Heart left ventricle (tissue), 16 donors: ENCODE measurements at regions not wholly inside any gene's neighbourhood (a gene's known extent, or its start where the extent isn't known, plus 50 kb on each side); places are given as distances from the start of the nearest gene placed in this dataset.

Experiments
- ATAC-seq, 4 donors: fragments of 200-7000 bp; cut with Tn5 transposase; one replicate each; pipeline ENCODE4 v1.9.1; 2020 to 2022; ENCODE audit warnings: moderate library complexity in 4 of 4, mild to moderate bottlenecking in 3 of 4, moderate number of reproducible peaks in 1 of 4
- DNase-seq, 5 donors: peaks; one replicate each; pipeline ENCODE4 v3.0.0-alpha.2; 2020
- H3K27ac ChIP-seq, 12 donors: fragments of 200-600 bp; sonication (generic) in 4 of 12; one replicate each; pipeline versions ENCODE4 v1.5.0 to v1.8.0; 2016 to 2022; ENCODE audit warnings: mild to moderate bottlenecking in 2 of 12
- H3K27me3 ChIP-seq, 9 donors: fragments of 200-600 bp; sonication (generic) in 2 of 9; one replicate each; pipeline versions ENCODE4 v1.5.1 to v1.8.0; 2016 to 2022; ENCODE audit warnings: mild to moderate bottlenecking in 3 of 9
- H3K36me3 ChIP-seq, 9 donors: fragments of 200-600 bp; sonication (generic) in 2 of 9; one replicate each; pipeline versions ENCODE4 v1.5.0 to v1.8.0; 2018 to 2022; ENCODE audit warnings: mild to moderate bottlenecking in 2 of 9
- H3K4me1 ChIP-seq, 12 donors: fragments of 200-600 bp; sonication (generic) in 4 of 12; one replicate each; pipeline versions ENCODE4 v1.5.0 to v1.8.0; 2016 to 2022; ENCODE audit warnings: mild to moderate bottlenecking in 3 of 12
- H3K4me3 ChIP-seq, 12 donors: fragments of 200-600 bp; sonication (generic) in 4 of 12; one replicate each; pipeline versions ENCODE4 v1.5.0 to v1.8.0; 2017 to 2022; ENCODE audit warnings: mild to moderate bottlenecking in 9 of 12, moderate library complexity in 4 of 12
- H3K9me3 ChIP-seq, 12 donors: fragments of 200-600 bp; sonication (generic) in 4 of 12; one replicate each; pipeline versions ENCODE4 v1.5.0 to v1.8.0; 2016 to 2022; ENCODE audit warnings: mild to moderate bottlenecking in 1 of 12
- CTCF ChIP-seq, 12 donors: fragments of 200-600 bp; sonication (generic) in 4 of 12; IDR thresholded peaks; one replicate each; pipeline versions ENCODE4 v1.5.0 to v1.8.0; 2018 to 2022; ENCODE audit warnings: antibody characterized with exemption in 12 of 12, mild to moderate bottlenecking in 5 of 12
- POLR2A ChIP-seq, 2 donors: fragments of 450-650 bp; IDR thresholded peaks; one replicate each; pipeline ENCODE4 v1.6.1; 2017; ENCODE audit warnings: antibody characterized with exemption in 2 of 2, mild to moderate bottlenecking in 2 of 2, moderate library complexity in 2 of 2
- WGBS, 4 donors: extraction: QIAGEN DNeasy Blood & Tissue Kit in 2 of 4; methylation state at CpG; one replicate each; pipeline versions ENCODE4 v1.1.5 to v1.1.7; 2013 to 2018; 5-methylcytosine and 5-hydroxymethylcytosine counted together
- intact Hi-C, 10 donors: fragments of 100-400 bp; cut with DNase I; formaldehyde crosslinking; loops; one replicate each; pipeline versions ENCODE4 v1.11.1 to v1.14.2; 2022
- donor health status: ischemic (EF 13 %, LVEDD 7.1; RV severe dilation, severe dysfunction).
- donor health status: healthy with polysubstance abuse.
- donor health status: DM: no; HTN: yes; CAD: no.
- donor health status: DM: no; HTN: no; CAD: no.
- donor health status: ischemic (EF 25% LVEDD 6.9; RV normal size, moderate dysfunction).
- donor health status: ischemic (EF 25% LVEDD 5.7; RV mildly dilated, moderate dysfunction).
- donor health status: healthy.
- donor health status: DM: yes; HTN: yes; CAD: no.
- donor health status: ischemic (EF 35%, LVEDD 5.7; RV mildly dilated, moderate dysfunction).
- donor health status: nonischemic (EF 11% LVEDD 7.7; RV severe dilation, severe dysfunction).
- donor health status: DM: yes; HTN: yes; CAD: no.
- donor health status: PGD.
- donor health status: ischemic (EF 29% LVEDD 5.4; RV normal size, mild dysfunction).
- donor health status: nonischemic (EF 23%, LVEDD 6.1; RV moderate dilation, normal function).

GRCh38 chr6:105546754-105547153, 143.9 kb upstream of the PREP start:
- H3K27me3 ChIP-seq, result no peaks in the 10 kb centered on the region
- intact Hi-C loops, result no loop called here
- TF ChIP-seq CTCF (IDR thresholded peaks at IDR 0.05), result no peak
- no peak for TF ChIP-seq POLR2A (IDR thresholded peaks at IDR 0.05)
- DNase-seq (no peak), ATAC-seq (no peak)
- H3K27ac ChIP-seq, result no peak overlapping the region
- H3K4me1 ChIP-seq, result no peaks in the 10 kb centered on the region
- no peaks in the 10 kb centered on the region for H3K36me3 ChIP-seq
- 82 to 89% (median 86%) methylated on average over 2 of the region's 2 CpGs for WGBS, 4 donors
- no peaks in the 10 kb centered on the region for H3K9me3 ChIP-seq
- no peak overlapping the region for H3K4me3 ChIP-seq

GRCh38 chr6:105545947-105546731, 143.3 kb upstream of the PREP start:
- 86 to 87% (median 87%) methylated on average over 11 of the region's 11 CpGs for WGBS, 4 donors
- intact Hi-C loops, result no loop called here
- ATAC-seq (no peak), DNase-seq (no peak)
- Histone ChIP-seq H3K4me1 (no peaks in the 10 kb centered on the region), H3K4me3 (no peak overlapping the region), H3K9me3 (no peaks in the 10 kb centered on the region), H3K27me3 (no peaks in the 10 kb centered on the region), H3K27ac (no peak overlapping the region), H3K36me3 (no peaks in the 10 kb centered on the region)
- TF ChIP-seq CTCF (IDR thresholded peaks at IDR 0.05), result no peak
- no peak for TF ChIP-seq POLR2A (IDR thresholded peaks at IDR 0.05)

DNA sequence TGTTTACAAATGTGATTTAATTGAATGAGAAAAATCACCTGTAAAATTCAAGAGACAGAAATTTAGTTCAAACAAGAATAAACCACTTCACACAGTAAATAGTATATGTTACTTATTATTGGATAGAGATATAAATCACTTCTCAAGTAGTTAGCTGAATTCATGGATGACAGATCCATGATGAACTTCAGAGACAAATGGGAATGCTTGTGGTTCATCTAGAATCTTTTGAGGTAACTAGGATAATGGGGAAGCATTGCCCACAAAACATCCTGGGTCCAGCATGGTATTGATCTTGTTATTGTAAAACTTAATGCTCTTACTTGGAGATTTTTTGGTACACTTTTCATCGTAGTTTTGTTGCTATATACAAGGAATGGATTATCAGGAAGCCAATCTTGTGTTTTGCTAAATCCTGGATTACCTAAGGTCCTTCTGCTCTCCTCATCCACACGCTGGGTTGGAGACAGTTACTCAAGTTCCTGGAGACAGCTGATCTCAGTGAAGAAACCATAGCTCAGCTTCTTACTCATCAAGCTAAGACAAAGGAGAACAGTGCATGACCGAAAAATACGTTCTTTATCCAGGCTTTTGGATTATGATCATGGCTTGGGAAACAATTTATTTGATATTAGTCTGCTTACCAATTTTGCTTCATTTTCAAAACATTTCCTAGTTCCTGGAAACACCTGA, 142.5 kb upstream of the PREP start:
- 82 to 97% (median 93%) methylated on average over 4 of the region's 4 CpGs for WGBS, 4 donors
- H3K27ac ChIP-seq, result no peak overlapping the region

More for the DNA sequence above, 142.5 kb upstream of the PREP start:
- H3K27me3 ChIP-seq, result no peaks in the 10 kb centered on the region
- TF ChIP-seq CTCF (IDR thresholded peaks at IDR 0.05) (no peak), POLR2A (IDR thresholded peaks at IDR 0.05) (no peak)
- no peaks in the 10 kb centered on the region for H3K36me3 ChIP-seq
- no peaks in the 10 kb centered on the region for H3K9me3 ChIP-seq
- no peaks in the 10 kb centered on the region for H3K4me1 ChIP-seq
- DNase-seq, result no peak
- no peak overlapping the region for H3K4me3 ChIP-seq
- intact Hi-C loops, result no loop called here
- no peak for ATAC-seq
